Panc1 (cell line): ENCODE measurements at regions not wholly inside any gene's neighbourhood (a gene's known extent, or its start where the extent isn't known, plus 50 kb on each side); places are given as distances from the start of the nearest gene placed in this dataset.

Experiments
- ATAC-seq: fragments of 200-7000 bp; cut with Tn5 transposase; 2 replicates; pipeline ENCODE4 v1.9.1; 2020; ENCODE audit warnings: mild to moderate bottlenecking, moderate library complexity
- BruUV-seq: library from RNA; stranded (reverse); fragments of 400-500 nt; replicated peaks from 2 replicates; lab custom pipeline; 2021; lab: Mats Ljungman, UMichigan
- CTCF ChIA-PET: fragments of 300-600 bp; sonication (Branson Sonifier 250); formaldehyde crosslinking; loops from one replicate; lab custom pipeline; 2022; ENCODE audit warnings: antibody characterized with exemption; lab: Charles Lee
- POLR2A ChIA-PET: fragments of 300-600 bp; sonication (Branson Sonifier 250); formaldehyde crosslinking; loops from one replicate; lab custom pipeline; 2022; ENCODE audit warnings: antibody characterized with exemption; lab: Charles Lee
- DNase-seq: peaks from one replicate; pipeline ENCODE4 v3.0.0-alpha.2; 2010; ENCODE audit warnings: low read depth, low spot score
- H3K27ac ChIP-seq: 2 replicates; pipeline ENCODE4 v1.5.1; 2011; ENCODE audit warnings: mild to moderate bottlenecking, low read length, inconsistent platforms
- H3K27me3 ChIP-seq: fragments of 200-500 bp; sonication (Bioruptor generic); 2 replicates; pipeline ENCODE4 v1.6.0; 2014; ENCODE audit warnings: low read length, inconsistent platforms; ENCODE audit not compliant: control insufficient read depth, insufficient read depth
- H3K36me3 ChIP-seq: fragments of 200-500 bp; sonication (Bioruptor generic); 2 replicates; pipeline ENCODE4 v1.5.1; 2014; ENCODE audit warnings: inconsistent platforms, mild to moderate bottlenecking, low read length, moderate library complexity; ENCODE audit not compliant: control insufficient read depth, insufficient read depth
- H3K4me1 ChIP-seq: 2 replicates; pipeline ENCODE4 v1.5.1; 2011; ENCODE audit warnings: inconsistent platforms, mild to moderate bottlenecking, low read length, moderate library complexity; ENCODE audit not compliant: control insufficient read depth, insufficient read depth
- H3K4me3 ChIP-seq, 2 experiments: 2 replicates each; pipeline ENCODE4 v1.5.1; 2011 to 2012; ENCODE audit warnings: low read depth in 2 of 2, low read length in 2 of 2, mild to moderate bottlenecking in 2 of 2, inconsistent platforms in 1 of 2, moderate library complexity in 1 of 2
- H3K9me3 ChIP-seq: fragments of 200-500 bp; sonication (Bioruptor generic); 2 replicates; pipeline ENCODE4 v1.5.1; 2014; ENCODE audit warnings: low read depth, mild to moderate bottlenecking, inconsistent platforms, low read length, moderate library complexity; ENCODE audit not compliant: control insufficient read depth, insufficient read depth
- POLR2AphosphoS5 ChIP-seq: IDR thresholded peaks from 2 replicates; pipeline ENCODE4 v1.6.1; 2012; ENCODE audit warnings: mild to moderate bottlenecking, low read depth, low read length, moderate library complexity
- SIN3A ChIP-seq: IDR thresholded peaks from 2 replicates; pipeline ENCODE4 v1.6.1; 2012; ENCODE audit warnings: low read depth, mild to moderate bottlenecking, low read length, moderate library complexity, borderline replicate concordance; ENCODE audit not compliant: insufficient read depth
- TCF7L2 ChIP-seq: IDR thresholded peaks from 2 replicates; pipeline ENCODE4 v1.6.1; 2011; ENCODE audit warnings: mild to moderate bottlenecking, low read depth, low read length, inconsistent platforms
- in situ Hi-C: cut with HindIII; loops from 2 replicates; pipeline ENCODE4 v1.10.0; 2016; ENCODE audit warnings: low sequenced_read_pairs, low pct_unique_long_range_greater_than_20kb
- intact Hi-C: fragments of 100-400 bp; cut with micrococcal nuclease; formaldehyde crosslinking; loops from one replicate; pipeline ENCODE4 v1.10.0; 2022; ENCODE audit not compliant: unreplicated experiment
- TF ChIP-seq, protein P1 (sequence below), 2 experiments: IDR thresholded peaks; 2 replicates each; pipeline ENCODE4 v1.6.1; 2011 to 2012; ENCODE audit warnings: low read depth in 2 of 2, control low read depth in 1 of 2, low read length in 1 of 2, mild to moderate bottlenecking in 1 of 2, moderate library complexity in 1 of 2; ENCODE audit not compliant: insufficient read depth in 1 of 2
- TF ChIP-seq, protein P2 (sequence below): fragments of 450-650 bp; IDR thresholded peaks from 2 replicates; pipeline ENCODE4 v1.5.1; 2017; ENCODE audit warnings: mild to moderate bottlenecking

DNA sequence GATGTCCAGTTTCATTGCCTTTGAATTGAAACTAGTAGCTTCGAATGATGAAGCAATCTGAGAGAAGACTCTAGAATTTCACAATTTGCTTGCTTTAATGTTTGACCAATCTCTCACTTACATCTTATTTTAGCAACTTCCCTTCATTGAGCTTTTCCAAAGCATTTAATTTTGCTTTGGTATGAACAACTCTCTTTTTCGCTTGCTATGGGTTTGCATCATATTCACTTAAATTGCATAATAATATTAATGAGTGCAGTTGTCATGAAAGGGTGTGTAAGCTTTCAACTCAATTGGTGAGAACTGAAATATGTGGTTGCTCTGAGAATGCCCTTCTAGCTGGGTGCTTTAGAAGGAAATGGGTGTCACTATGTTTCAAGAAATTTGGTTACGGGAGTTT, 309.2 kb downstream of the HLX start:
- Histone ChIP-seq H3K27ac (no peak overlapping the region), H3K4me1 (no peaks in the 10 kb centered on the region), H3K36me3 (no peaks in the 10 kb centered on the region), H3K9me3 (no peaks in the 10 kb centered on the region), H3K27me3 (no peaks in the 10 kb centered on the region), H3K4me3 (no peak overlapping the region)
- in situ Hi-C loops (no loop called here), intact Hi-C loops (no loop called here)
- BruUV-seq: no TSS peak
- ATAC-seq (no peak), DNase-seq (no peak)
- ChIA-PET CTCF (no interaction called here), POLR2A (no interaction called here)
- TF ChIP-seq SIN3A (no peak), POLR2AphosphoS5 (no peak), TCF7L2 (no peak)
- TF ChIP-seq, protein P1, sequence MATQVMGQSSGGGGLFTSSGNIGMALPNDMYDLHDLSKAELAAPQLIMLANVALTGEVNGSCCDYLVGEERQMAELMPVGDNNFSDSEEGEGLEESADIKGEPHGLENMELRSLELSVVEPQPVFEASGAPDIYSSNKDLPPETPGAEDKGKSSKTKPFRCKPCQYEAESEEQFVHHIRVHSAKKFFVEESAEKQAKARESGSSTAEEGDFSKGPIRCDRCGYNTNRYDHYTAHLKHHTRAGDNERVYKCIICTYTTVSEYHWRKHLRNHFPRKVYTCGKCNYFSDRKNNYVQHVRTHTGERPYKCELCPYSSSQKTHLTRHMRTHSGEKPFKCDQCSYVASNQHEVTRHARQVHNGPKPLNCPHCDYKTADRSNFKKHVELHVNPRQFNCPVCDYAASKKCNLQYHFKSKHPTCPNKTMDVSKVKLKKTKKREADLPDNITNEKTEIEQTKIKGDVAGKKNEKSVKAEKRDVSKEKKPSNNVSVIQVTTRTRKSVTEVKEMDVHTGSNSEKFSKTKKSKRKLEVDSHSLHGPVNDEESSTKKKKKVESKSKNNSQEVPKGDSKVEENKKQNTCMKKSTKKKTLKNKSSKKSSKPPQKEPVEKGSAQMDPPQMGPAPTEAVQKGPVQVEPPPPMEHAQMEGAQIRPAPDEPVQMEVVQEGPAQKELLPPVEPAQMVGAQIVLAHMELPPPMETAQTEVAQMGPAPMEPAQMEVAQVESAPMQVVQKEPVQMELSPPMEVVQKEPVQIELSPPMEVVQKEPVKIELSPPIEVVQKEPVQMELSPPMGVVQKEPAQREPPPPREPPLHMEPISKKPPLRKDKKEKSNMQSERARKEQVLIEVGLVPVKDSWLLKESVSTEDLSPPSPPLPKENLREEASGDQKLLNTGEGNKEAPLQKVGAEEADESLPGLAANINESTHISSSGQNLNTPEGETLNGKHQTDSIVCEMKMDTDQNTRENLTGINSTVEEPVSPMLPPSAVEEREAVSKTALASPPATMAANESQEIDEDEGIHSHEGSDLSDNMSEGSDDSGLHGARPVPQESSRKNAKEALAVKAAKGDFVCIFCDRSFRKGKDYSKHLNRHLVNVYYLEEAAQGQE (IDR thresholded peaks at IDR 0.05; ENCODE audit: insufficient read depth in 1 of 2, low read depth in 2 of 2, low read length in 1 of 2): no peak
- TF ChIP-seq, protein P2, sequence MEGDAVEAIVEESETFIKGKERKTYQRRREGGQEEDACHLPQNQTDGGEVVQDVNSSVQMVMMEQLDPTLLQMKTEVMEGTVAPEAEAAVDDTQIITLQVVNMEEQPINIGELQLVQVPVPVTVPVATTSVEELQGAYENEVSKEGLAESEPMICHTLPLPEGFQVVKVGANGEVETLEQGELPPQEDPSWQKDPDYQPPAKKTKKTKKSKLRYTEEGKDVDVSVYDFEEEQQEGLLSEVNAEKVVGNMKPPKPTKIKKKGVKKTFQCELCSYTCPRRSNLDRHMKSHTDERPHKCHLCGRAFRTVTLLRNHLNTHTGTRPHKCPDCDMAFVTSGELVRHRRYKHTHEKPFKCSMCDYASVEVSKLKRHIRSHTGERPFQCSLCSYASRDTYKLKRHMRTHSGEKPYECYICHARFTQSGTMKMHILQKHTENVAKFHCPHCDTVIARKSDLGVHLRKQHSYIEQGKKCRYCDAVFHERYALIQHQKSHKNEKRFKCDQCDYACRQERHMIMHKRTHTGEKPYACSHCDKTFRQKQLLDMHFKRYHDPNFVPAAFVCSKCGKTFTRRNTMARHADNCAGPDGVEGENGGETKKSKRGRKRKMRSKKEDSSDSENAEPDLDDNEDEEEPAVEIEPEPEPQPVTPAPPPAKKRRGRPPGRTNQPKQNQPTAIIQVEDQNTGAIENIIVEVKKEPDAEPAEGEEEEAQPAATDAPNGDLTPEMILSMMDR: no peak

DNA sequence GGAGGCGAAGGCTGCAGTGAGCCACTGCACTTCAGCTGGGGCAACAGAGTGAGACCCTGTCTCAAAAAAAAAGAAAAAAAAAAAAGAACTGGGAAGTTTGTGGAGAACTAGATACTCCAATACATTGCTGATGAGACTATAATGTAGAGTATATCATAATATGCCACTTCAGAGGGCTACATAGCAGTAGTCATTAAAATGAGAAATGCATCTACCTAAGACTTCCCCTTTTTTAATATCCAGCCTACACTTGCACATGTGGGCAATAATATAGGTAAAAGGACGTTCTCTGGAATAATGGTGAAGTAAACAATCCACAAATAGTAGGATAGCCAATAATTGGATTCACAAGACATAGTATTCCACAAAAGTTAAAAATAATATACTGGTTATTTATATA, 311.0 kb downstream of the HLX start:
- Histone ChIP-seq H3K36me3 (no peaks in the 10 kb centered on the region), H3K4me1 (no peaks in the 10 kb centered on the region), H3K9me3 (no peaks in the 10 kb centered on the region), H3K27ac (no peak overlapping the region), H3K4me3 (no peak overlapping the region), H3K27me3 (no peaks in the 10 kb centered on the region)
- ChIA-PET POLR2A (no interaction called here), CTCF (no interaction called here)
- in situ Hi-C loops (no loop called here), intact Hi-C loops (no loop called here)
- TF ChIP-seq TCF7L2 (no peak), SIN3A (no peak), POLR2AphosphoS5 (no peak)
- TF ChIP-seq, protein P1 (IDR thresholded peaks at IDR 0.05; ENCODE audit: insufficient read depth in 1 of 2, low read depth in 2 of 2, low read length in 1 of 2): no peak
- no peak for DNase-seq
- BruUV-seq: no TSS peak
- no peak for ATAC-seq
